ELR (cell line): ENCODE measurements at regions not wholly inside any gene's neighbourhood (a gene's known extent, or its start where the extent isn't known, plus 50 kb on each side); places are given as distances from the start of the nearest gene placed in this dataset.

Experiments used
- DNase-seq: peaks from one replicate; pipeline ENCODE4 v3.0.0-alpha.2; 2015; ENCODE audit warnings: low read depth

- DNase-seq, result no peak
Measured at GRCh38 chr18:55849391-55849790, 261.4 kb upstream of the TCF4 start.

GRCh38 chr18:55847960-55848359, 260.0 kb upstream of the TCF4 start:
- DNase-seq, result no peak

GRCh38 chr18:55845221-55845620, 257.2 kb upstream of the TCF4 start:
- DNase-seq, result no peak

- no peak for DNase-seq
Measured at GRCh38 chr18:55844382-55844781, 256.4 kb upstream of the TCF4 start.

- DNase-seq, result peak; percentile 42
Measured at GRCh38 chr18:55841314-55841713, 253.3 kb upstream of the TCF4 start.

- DNase-seq, result no peak
Measured at GRCh38 chr18:55840601-55841170, 252.7 kb upstream of the TCF4 start.

- peak; percentile 71 for DNase-seq
Measured at GRCh38 chr18:55839343-55839742, 251.4 kb upstream of the TCF4 start.

GRCh38 chr18:55838841-55839240, 250.8 kb upstream of the TCF4 start:
- DNase-seq, result peak; percentile 70

GRCh38 chr18:55838319-55838718, 250.3 kb upstream of the TCF4 start:
- DNase-seq, result no peak

- DNase-seq, result peak; percentile 100
Measured at GRCh38 chr18:55833543-55833942, 245.6 kb upstream of the TCF4 start.

- peak; percentile 64 for DNase-seq
Measured at GRCh38 chr18:55830544-55830943, 242.6 kb upstream of the TCF4 start.

GRCh38 chr18:55821219-55821618, 233.2 kb upstream of the TCF4 start:
- DNase-seq, result peak; percentile 26

GRCh38 chr18:55819448-55819847, 231.5 kb upstream of the TCF4 start:
- no peak for DNase-seq

- DNase-seq, result no peak
Measured at GRCh38 chr18:55818284-55818683, 230.3 kb upstream of the TCF4 start.

GRCh38 chr18:55811925-55812324, 223.9 kb upstream of the TCF4 start:
- DNase-seq, result no peak

GRCh38 chr18:55805666-55806065, 217.7 kb upstream of the TCF4 start:
- DNase-seq, result no peak

GRCh38 chr18:55795101-55795669, 207.2 kb upstream of the TCF4 start:
- DNase-seq, result no peak

- DNase-seq, result no peak
Measured at GRCh38 chr18:55794288-55795052, 206.5 kb upstream of the TCF4 start.

GRCh38 chr18:55790296-55790695, 202.3 kb upstream of the TCF4 start:
- DNase-seq, result peak; percentile 91

- DNase-seq, result no peak
Measured at GRCh38 chr18:55787536-55788073, 199.6 kb upstream of the TCF4 start.

GRCh38 chr18:55786651-55787272, 198.8 kb upstream of the TCF4 start:
- DNase-seq, result no peak

GRCh38 chr18:55783921-55784320, 195.9 kb upstream of the TCF4 start:
- no peak for DNase-seq

- peak; percentile 79 for DNase-seq
Measured at GRCh38 chr18:55781481-55781957, 193.5 kb upstream of the TCF4 start.
